GM20000 (cell line): ENCODE measurements at regions not wholly inside any gene's neighbourhood (a gene's known extent, or its start where the extent isn't known, plus 50 kb on each side); places are given as distances from the start of the nearest gene placed in this dataset.
"Not testable (repeated sequence)": the region's sequence is repeated elsewhere in the genome, so short reads cannot be mapped to it uniquely, and the experiment has no call there.

ENCODE experiments used
- DNase-seq: peaks from one replicate; pipeline ENCODE4 v3.0.0; 2012; ENCODE audit warnings: low spot score
- CTCF ChIP-seq: IDR thresholded peaks from 2 replicates; pipeline ENCODE4 v1.5.1; 2012; ENCODE audit warnings: mild to moderate bottlenecking, control low read depth; ENCODE audit errors: extremely low read depth, missing control alignments

GRCh38 chr4:173656898-173657297 is 126.9 kb upstream of the HAND2 start:
- no peak for TF ChIP-seq CTCF
- no peak for DNase-seq

GRCh38 chr4:173652283-173652931 is 122.4 kb upstream of the HAND2 start:
- TF ChIP-seq CTCF: no peak
- no peak for DNase-seq

- DNase-seq: no peak
- TF ChIP-seq CTCF: no peak
These were observed 121.7 kb upstream of the HAND2 start for GRCh38 chr4:173651651-173652282.

- TF ChIP-seq CTCF: no peak
These were observed 117.9 kb upstream of the HAND2 start for GRCh38 chr4:173647902-173648301.

GRCh38 chr4:173642509-173642908 is 112.5 kb upstream of the HAND2 start:
- TF ChIP-seq CTCF: no peak
- no peak for DNase-seq

More at GRCh38 chr4:173647902-173648301, 117.9 kb upstream of the HAND2 start:
- DNase-seq: no peak

GRCh38 chr4:173635395-173635794 is 105.4 kb upstream of the HAND2 start:
- DNase-seq: no peak
- TF ChIP-seq CTCF: no peak

- no peak for TF ChIP-seq CTCF
- no peak for DNase-seq
These were observed 96.2 kb upstream of the HAND2 start for GRCh38 chr4:173626277-173626676.

GRCh38 chr4:173618648-173619047 is 88.6 kb upstream of the HAND2 start:
- DNase-seq: not testable (repeated sequence)
